GM10248 (cell line): ENCODE measurements at regions not wholly inside any gene's neighbourhood (a gene's known extent, or its start where the extent isn't known, plus 50 kb on each side); places are given as distances from the start of the nearest gene placed in this dataset.

Experiments
- CTCF ChIA-PET: fragments of 300-600 bp; sonication (Branson Sonifier 250); formaldehyde crosslinking; extraction: SDS; loops from one replicate; lab custom pipeline; 2021; ENCODE audit warnings: antibody characterized with exemption; lab: Yijun Ruan, JAX
- POLR2A ChIA-PET: fragments of 350-650 bp; sonication (Branson Sonifier 250); formaldehyde crosslinking; extraction: SDS; loops from one replicate; lab custom pipeline; 2020; ENCODE audit warnings: antibody characterized with exemption; lab: Yijun Ruan, JAX
- DNase-seq: peaks from one replicate; pipeline ENCODE4 v3.0.0; 2012; ENCODE audit errors: extremely low spot score
- CTCF ChIP-seq: IDR thresholded peaks from 2 replicates; pipeline ENCODE4 v1.5.1; 2012; ENCODE audit warnings: mild to moderate bottlenecking, low read depth; ENCODE audit errors: extremely low read depth, missing control alignments, control extremely low read depth

GRCh38 chr3:19799887-19800286 lies 134.1 kb downstream of the EFHB start:
- DNase-seq, result no peak
- no peak for TF ChIP-seq CTCF
- POLR2A ChIA-PET, result no interaction called here
- CTCF ChIA-PET, result no interaction called here

GRCh38 chr3:19799115-19799514 lies 134.9 kb downstream of the EFHB start:
- DNase-seq, result no peak
- ChIA-PET POLR2A (no interaction called here), CTCF (no interaction called here)
- no peak for TF ChIP-seq CTCF

- CTCF ChIA-PET, result no interaction called here
Observed at GRCh38 chr3:19798324-19798723, 135.7 kb downstream of the EFHB start.

GRCh38 chr3:19792388-19792787 lies 141.6 kb downstream of the EFHB start:
- no peak for DNase-seq

More at GRCh38 chr3:19798324-19798723, 135.7 kb downstream of the EFHB start:
- no peak for TF ChIP-seq CTCF
- no peak for DNase-seq
- POLR2A ChIA-PET, result no interaction called here

GRCh38 chr3:19775765-19776164 lies 158.3 kb downstream of the EFHB start:
- no peak for TF ChIP-seq CTCF
- no peak for DNase-seq
- ChIA-PET POLR2A (no interaction called here), CTCF (interaction anchor here (1.0 kb wide), 2 partner anchors 15 to 20 kb away, joined by 3 read pairs; no protein-coding TSS in a partner anchor)

More at GRCh38 chr3:19792388-19792787, 141.6 kb downstream of the EFHB start:
- TF ChIP-seq CTCF, result no peak
- ChIA-PET POLR2A (no interaction called here), CTCF (no interaction called here)

- TF ChIP-seq CTCF, result no peak
- POLR2A ChIA-PET, result no interaction called here
- no peak for DNase-seq
- CTCF ChIA-PET, result no interaction called here
Observed at GRCh38 chr3:19769694-19770093, 164.3 kb downstream of the EFHB start.

GRCh38 chr3:19765954-19766353 lies 168.1 kb downstream of the EFHB start:
- TF ChIP-seq CTCF, result no peak
- ChIA-PET CTCF (no interaction called here), POLR2A (no interaction called here)
- no peak for DNase-seq
